Cardiac fibroblast (primary cell): ENCODE measurements at regions not wholly inside any gene's neighbourhood (a gene's known extent, or its start where the extent isn't known, plus 50 kb on each side); places are given as distances from the start of the nearest gene placed in this dataset.
A peak's percentile ranks its signal among the peaks of the same experiment; 100 is the strongest.

Experiments used
- DNase-seq, 2 donors: peaks; one replicate each; pipeline versions ENCODE4 v3.0.0 to v3.0.0-alpha.2; 2010; ENCODE audit warnings: low read depth in 2 of 2
- H3K4me3 ChIP-seq, 2 donors: replicated peaks in 1 of 2; 1 replicate in 1 of 2; 2 replicates in 1 of 2; pipeline ENCODE4 v1.5.1; 2011; ENCODE audit warnings: low read depth in 2 of 2, low read length in 2 of 2, mild to moderate bottlenecking in 2 of 2, moderate library complexity in 1 of 2
- TF ChIP-seq, protein P1 (sequence below): IDR thresholded peaks from one replicate; pipeline ENCODE4 v1.5.1; 2011; ENCODE audit warnings: low read depth, mild to moderate bottlenecking, low read length, inconsistent platforms

DNA sequence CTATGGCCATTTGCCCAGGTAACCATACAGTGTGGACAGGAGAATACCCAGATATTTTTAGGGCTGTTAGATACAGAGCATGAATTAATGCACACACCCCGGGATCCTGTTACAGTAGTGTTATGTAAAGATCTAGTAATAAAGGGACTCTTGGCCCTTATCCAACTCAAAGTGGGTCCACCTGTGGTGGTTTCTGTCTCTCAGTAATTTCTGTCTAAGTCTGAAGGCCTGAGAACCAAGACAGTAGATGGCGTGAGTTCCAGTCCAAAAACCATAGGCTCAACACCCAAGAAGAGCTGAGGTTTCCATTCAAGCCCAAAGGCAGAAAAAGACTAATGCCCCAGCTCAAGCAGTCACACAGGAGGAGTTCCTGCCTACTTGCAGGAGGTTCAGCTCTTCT is 277.7 kb downstream of the ZEB1 start:
- no peak for DNase-seq
- no peak overlapping the region for H3K4me3 ChIP-seq
- TF ChIP-seq, protein P1, sequence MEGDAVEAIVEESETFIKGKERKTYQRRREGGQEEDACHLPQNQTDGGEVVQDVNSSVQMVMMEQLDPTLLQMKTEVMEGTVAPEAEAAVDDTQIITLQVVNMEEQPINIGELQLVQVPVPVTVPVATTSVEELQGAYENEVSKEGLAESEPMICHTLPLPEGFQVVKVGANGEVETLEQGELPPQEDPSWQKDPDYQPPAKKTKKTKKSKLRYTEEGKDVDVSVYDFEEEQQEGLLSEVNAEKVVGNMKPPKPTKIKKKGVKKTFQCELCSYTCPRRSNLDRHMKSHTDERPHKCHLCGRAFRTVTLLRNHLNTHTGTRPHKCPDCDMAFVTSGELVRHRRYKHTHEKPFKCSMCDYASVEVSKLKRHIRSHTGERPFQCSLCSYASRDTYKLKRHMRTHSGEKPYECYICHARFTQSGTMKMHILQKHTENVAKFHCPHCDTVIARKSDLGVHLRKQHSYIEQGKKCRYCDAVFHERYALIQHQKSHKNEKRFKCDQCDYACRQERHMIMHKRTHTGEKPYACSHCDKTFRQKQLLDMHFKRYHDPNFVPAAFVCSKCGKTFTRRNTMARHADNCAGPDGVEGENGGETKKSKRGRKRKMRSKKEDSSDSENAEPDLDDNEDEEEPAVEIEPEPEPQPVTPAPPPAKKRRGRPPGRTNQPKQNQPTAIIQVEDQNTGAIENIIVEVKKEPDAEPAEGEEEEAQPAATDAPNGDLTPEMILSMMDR = no peak

- TF ChIP-seq, protein P1 = no peak
- DNase-seq = no peak
- no peak overlapping the region for H3K4me3 ChIP-seq
These were observed 277.0 kb downstream of the ZEB1 start for GRCh38 chr10:31595992-31596391.

- H3K4me3 ChIP-seq = no peak overlapping the region
- TF ChIP-seq, protein P1 = no peak
- no peak for DNase-seq
These were observed 275.4 kb downstream of the ZEB1 start for GRCh38 chr10:31594347-31594873.

GRCh38 chr10:31593124-31593523 is 274.1 kb downstream of the ZEB1 start:
- TF ChIP-seq, protein P1 = no peak
- DNase-seq = peak in 1 of 2 donors; percentile 45
- H3K4me3 ChIP-seq = no peak overlapping the region

- no peak overlapping the region for H3K4me3 ChIP-seq
- no peak for DNase-seq
These were observed 272.6 kb downstream of the ZEB1 start for GRCh38 chr10:31591569-31591968.

GRCh38 chr10:31590023-31590800 is 271.2 kb downstream of the ZEB1 start:
- peak in 1 of 2 donors; percentile 31 for DNase-seq
- TF ChIP-seq, protein P1 = no peak
- H3K4me3 ChIP-seq = no peak overlapping the region

More at GRCh38 chr10:31591569-31591968, 272.6 kb downstream of the ZEB1 start:
- TF ChIP-seq, protein P1 = no peak
